SK-N-MC (cell line): ENCODE measurements at regions not wholly inside any gene's neighbourhood (a gene's known extent, or its start where the extent isn't known, plus 50 kb on each side); places are given as distances from the start of the nearest gene placed in this dataset.

Experiments
- EZH2 ChIP-seq: fragments of 200-600 bp; sonication (generic); IDR thresholded peaks from one replicate; pipeline ENCODE4 v1.6.1; 2017; ENCODE audit warnings: antibody characterized with exemption
- POLR2AphosphoS5 ChIP-seq: IDR thresholded peaks from 2 replicates; pipeline ENCODE4 v1.6.1; 2012; ENCODE audit warnings: mild to moderate bottlenecking, low read depth, low read length, borderline replicate concordance

GRCh38 chr5:125530833-125531615 is 784.6 kb upstream of the ZNF608 start:
- no peak for TF ChIP-seq POLR2AphosphoS5
- no peak for TF ChIP-seq EZH2
